ENCODE measurements at regions not wholly inside any gene's neighbourhood (a gene's known extent, or its start where the extent isn't known, plus 50 kb on each side); places are given as distances from the start of the nearest gene placed in this dataset.

DNA sequence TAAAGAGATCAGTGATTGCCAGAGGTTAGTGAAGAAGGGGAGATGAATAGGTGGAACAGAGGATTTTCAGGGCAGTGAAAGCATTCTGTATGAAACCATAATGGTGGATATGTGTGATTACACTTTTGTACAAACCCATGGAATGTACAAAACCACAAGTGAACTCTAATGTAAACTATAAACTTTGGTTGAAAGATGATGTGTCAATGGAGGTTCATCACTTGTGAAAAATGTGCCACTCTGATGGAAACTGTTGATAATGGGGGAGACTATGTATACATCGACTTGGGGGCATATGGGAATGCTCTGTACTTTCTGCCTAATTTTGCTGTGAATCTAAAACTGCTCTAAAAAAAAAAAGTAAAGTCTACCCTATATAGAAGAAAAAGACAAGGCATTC lies 68.7 kb upstream of the ARHGEF3 start:
- H3K4me3 ChIP-seq: no peak overlapping the region
- no peaks in the 10 kb centered on the region for H3K27me3 ChIP-seq
- TF ChIP-seq, protein P1, sequence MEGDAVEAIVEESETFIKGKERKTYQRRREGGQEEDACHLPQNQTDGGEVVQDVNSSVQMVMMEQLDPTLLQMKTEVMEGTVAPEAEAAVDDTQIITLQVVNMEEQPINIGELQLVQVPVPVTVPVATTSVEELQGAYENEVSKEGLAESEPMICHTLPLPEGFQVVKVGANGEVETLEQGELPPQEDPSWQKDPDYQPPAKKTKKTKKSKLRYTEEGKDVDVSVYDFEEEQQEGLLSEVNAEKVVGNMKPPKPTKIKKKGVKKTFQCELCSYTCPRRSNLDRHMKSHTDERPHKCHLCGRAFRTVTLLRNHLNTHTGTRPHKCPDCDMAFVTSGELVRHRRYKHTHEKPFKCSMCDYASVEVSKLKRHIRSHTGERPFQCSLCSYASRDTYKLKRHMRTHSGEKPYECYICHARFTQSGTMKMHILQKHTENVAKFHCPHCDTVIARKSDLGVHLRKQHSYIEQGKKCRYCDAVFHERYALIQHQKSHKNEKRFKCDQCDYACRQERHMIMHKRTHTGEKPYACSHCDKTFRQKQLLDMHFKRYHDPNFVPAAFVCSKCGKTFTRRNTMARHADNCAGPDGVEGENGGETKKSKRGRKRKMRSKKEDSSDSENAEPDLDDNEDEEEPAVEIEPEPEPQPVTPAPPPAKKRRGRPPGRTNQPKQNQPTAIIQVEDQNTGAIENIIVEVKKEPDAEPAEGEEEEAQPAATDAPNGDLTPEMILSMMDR (IDR thresholded peaks at IDR 0.05): no peak
- H3K9me3 ChIP-seq: no peaks in the 10 kb centered on the region
- ATAC-seq (no peak), DNase-seq (no peak)
- no peaks in the 10 kb centered on the region for H3K36me3 ChIP-seq
- no peak overlapping the region for H3K27ac ChIP-seq
- no peaks in the 10 kb centered on the region for H3K4me1 ChIP-seq
- intact Hi-C loops (cut with DNase I): no loop called here

DNA sequence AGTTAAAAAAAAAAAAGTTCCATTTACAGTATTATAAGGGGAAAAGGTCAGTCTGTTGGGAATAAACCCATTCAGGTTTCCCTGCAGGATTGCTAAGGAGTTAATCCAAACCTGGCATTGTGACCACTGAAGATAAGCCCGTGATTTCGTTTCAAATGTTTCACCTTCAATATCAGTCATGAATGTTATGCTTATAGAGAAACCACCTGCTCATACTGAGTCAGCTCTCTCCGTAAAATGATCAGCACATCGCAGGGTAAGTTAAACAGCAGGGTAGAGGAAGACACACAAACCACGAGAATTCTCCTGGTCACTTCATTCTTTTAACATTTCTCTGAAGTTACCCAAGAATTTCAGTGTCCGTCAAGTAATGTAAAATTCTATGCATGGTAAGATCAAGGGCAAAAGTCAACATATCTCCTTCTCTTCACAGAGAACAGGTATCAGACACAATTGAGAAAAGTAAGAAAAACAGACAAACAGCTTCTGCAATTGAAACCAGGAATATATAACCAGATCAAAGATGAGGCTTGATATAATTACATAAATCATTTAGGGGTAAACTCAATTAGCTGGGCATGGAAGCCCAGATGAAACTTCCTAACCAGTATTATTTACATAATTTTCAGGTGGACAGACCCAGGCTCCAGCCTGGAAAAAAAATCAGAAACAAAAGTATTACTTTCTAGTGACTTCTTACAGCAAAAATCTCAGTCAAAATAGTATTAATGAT lies 67.6 kb upstream of the ARHGEF3 start:
- no peaks in the 10 kb centered on the region for H3K36me3 ChIP-seq
- ATAC-seq: no peak
- H3K9me3 ChIP-seq: no peaks in the 10 kb centered on the region
- H3K27ac ChIP-seq: no peak overlapping the region
- H3K4me3 ChIP-seq: no peak overlapping the region
- intact Hi-C loops (cut with DNase I): no loop called here
- H3K27me3 ChIP-seq: no peaks in the 10 kb centered on the region
- no peak for DNase-seq
- H3K4me1 ChIP-seq: no peaks in the 10 kb centered on the region
- TF ChIP-seq, protein P1 (IDR thresholded peaks at IDR 0.05): no peak

DNA sequence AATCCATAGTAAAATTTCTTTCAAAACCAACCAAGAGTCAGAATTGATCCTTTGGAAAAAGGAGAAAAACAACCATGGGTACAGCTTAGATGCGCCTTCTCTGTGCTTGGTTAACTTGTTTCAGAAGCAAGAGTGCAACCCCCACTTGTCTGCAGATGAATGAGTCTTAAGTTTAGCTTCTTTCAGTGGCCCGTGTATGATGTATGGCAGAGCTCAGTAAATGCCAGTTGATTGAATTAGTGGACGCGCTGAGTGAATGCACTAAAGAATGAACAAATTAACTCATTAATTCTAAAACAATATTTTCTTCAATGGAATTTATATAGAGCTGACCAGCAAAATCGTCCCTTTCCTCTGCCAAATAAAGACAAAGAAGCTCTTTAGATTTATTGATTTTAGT lies 67.0 kb upstream of the ARHGEF3 start:
- DNase-seq (no peak), ATAC-seq (no peak)
- Histone ChIP-seq H3K4me1 (no peaks in the 10 kb centered on the region), H3K9me3 (no peaks in the 10 kb centered on the region), H3K36me3 (no peaks in the 10 kb centered on the region), H3K27me3 (no peaks in the 10 kb centered on the region), H3K4me3 (no peak overlapping the region), H3K27ac (no peak overlapping the region)
- TF ChIP-seq, protein P1 (IDR thresholded peaks at IDR 0.05): no peak
- intact Hi-C loops (cut with DNase I): no loop called here

DNA sequence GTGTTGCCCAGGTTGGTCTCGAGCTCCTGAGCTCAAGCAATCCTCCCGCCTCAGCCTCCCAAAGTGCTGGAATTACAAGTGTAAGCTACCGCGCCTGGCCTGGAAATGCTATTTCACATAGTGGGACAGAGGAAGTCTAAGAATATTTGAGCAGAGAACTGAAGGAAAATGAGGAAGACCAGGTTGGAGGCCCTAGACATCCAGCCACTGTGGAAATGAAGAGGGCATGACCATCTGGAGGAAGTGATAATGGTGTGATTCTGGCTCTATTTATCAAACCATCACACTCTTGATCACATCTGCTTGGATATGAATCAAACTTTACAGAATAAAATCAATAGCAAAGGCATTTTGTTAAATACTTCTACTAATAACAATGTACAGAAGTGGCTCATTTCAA lies 65.9 kb upstream of the ARHGEF3 start:
- no peaks in the 10 kb centered on the region for H3K9me3 ChIP-seq
- DNase-seq (no peak), ATAC-seq (no peak)
- no peak overlapping the region for H3K4me3 ChIP-seq
- no peaks in the 10 kb centered on the region for H3K36me3 ChIP-seq
- intact Hi-C loops (cut with DNase I): no loop called here
- no peaks in the 10 kb centered on the region for H3K4me1 ChIP-seq
- H3K27me3 ChIP-seq: no peaks in the 10 kb centered on the region
- no peak overlapping the region for H3K27ac ChIP-seq
- TF ChIP-seq, protein P1 (IDR thresholded peaks at IDR 0.05): no peak

DNA sequence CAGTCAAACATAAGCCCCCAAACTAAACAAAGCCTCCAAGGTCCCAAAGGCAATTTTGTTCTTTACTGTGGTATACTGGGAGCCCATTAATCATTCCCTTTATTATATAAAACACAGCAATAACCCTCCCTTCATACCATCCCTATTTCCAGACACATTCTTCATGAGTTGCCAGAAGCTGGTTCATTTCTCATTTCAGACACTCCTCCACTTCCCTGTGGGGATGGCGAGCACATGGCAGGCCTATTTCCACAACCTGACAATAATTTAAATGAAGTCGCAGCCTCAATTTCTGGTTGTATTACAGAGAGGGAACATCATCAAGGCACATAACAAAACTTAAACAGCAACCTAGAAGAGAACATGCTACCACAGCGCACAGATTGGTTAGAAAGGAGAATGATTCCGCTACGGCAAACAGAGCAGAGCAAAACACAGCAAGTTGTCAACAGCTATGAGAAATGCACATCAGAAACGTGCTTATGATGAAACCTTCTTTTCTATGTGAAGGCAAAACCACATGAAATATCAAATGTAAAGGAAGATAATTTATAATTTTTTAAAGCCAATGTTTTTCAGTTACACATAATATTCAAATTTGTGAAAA lies 63.3 kb upstream of the ARHGEF3 start:
- Histone ChIP-seq H3K27me3 (no peaks in the 10 kb centered on the region), H3K27ac (no peak overlapping the region), H3K4me3 (no peak overlapping the region), H3K36me3 (no peaks in the 10 kb centered on the region), H3K9me3 (no peaks in the 10 kb centered on the region), H3K4me1 (no peaks in the 10 kb centered on the region)
- DNase-seq (no peak), ATAC-seq (no peak)
- TF ChIP-seq, protein P1 (IDR thresholded peaks at IDR 0.05): no peak
- intact Hi-C loops (cut with DNase I): no loop called here
